ENCODE measurements at regions not wholly inside any gene's neighbourhood (a gene's known extent, or its start where the extent isn't known, plus 50 kb on each side); places are given as distances from the start of the nearest gene placed in this dataset.

- TF ChIP-seq AFF4 (CRISPR knock-in tag; IDR thresholded peaks at IDR 0.05; ENCODE audit: borderline replicate concordance) (no peak), CTCF (IDR thresholded peaks at IDR 0.05) (no peak), NR1H2 (CRISPR knock-in tag; IDR thresholded peaks at IDR 0.05) (no peak), ATF3 (CRISPR knock-in tag; conservative IDR thresholded peaks at IDR 0.05) (no peak), NFE2L1 (CRISPR knock-in tag; IDR thresholded peaks at IDR 0.05) (no peak), ZNF121 (CRISPR knock-in tag; IDR thresholded peaks at IDR 0.05) (no peak), SP1 (CRISPR knock-in tag; conservative IDR thresholded peaks at IDR 0.05) (no peak), ZNF512 (CRISPR knock-in tag; IDR thresholded peaks at IDR 0.05; ENCODE audit: borderline replicate concordance) (no peak), USF2 (CRISPR knock-in tag; IDR thresholded peaks at IDR 0.05) (no peak), ZNF317 (CRISPR knock-in tag; IDR thresholded peaks at IDR 0.05; ENCODE audit: borderline replicate concordance, low read depth) (no peak)
Observed at GRCh38 chr3:189457631-189458412, 173.4 kb upstream of the TP63 start.

Measured in WTC11 (cell line).